Tibial nerve (tissue), 4 donors: ENCODE measurements at regions not wholly inside any gene's neighbourhood (a gene's known extent, or its start where the extent isn't known, plus 50 kb on each side); places are given as distances from the start of the nearest gene placed in this dataset.

Experiments
- DNase-seq, 2 donors: peaks; one replicate each; pipeline ENCODE4 v3.0.0-alpha.2; 2019; ENCODE audit warnings: low spot score in 2 of 2
- H3K27ac ChIP-seq, 4 donors: fragments of 200-600 bp; sonication (generic) in 3 of 4; one replicate each; pipeline ENCODE4 v1.5.1; 2017 to 2019; ENCODE audit warnings: mild to moderate bottlenecking in 1 of 4
- H3K27me3 ChIP-seq, 2 donors: fragments of 200-600 bp; sonication (generic) in 1 of 2; one replicate each; pipeline versions ENCODE4 v1.5.1 to v1.6.0; 2017 to 2019
- H3K36me3 ChIP-seq, 3 donors: fragments of 200-600 bp; sonication (generic); one replicate each; pipeline ENCODE4 v1.5.1; 2018 to 2019
- H3K4me1 ChIP-seq, 4 donors: fragments of 200-600 bp; sonication (generic) in 3 of 4; one replicate each; pipeline ENCODE4 v1.5.1; 2017 to 2019
- H3K4me3 ChIP-seq, 4 donors: fragments of 200-600 bp; sonication (generic) in 3 of 4; one replicate each; pipeline ENCODE4 v1.5.1; 2017 to 2019; ENCODE audit warnings: mild to moderate bottlenecking in 1 of 4, moderate library complexity in 1 of 4
- H3K9me3 ChIP-seq, 4 donors: fragments of 200-600 bp; sonication (generic) in 3 of 4; one replicate each; pipeline ENCODE4 v1.5.1; 2017 to 2019
- CTCF ChIP-seq, 5 experiments: fragments of 200-600 bp in 3 of 5; fragments of 450-650 bp in 2 of 5; sonication (generic) in 3 of 5; IDR thresholded peaks; one replicate each; pipeline ENCODE4 v1.5.1; 2016 to 2019; ENCODE audit warnings: antibody characterized with exemption in 5 of 5, mild to moderate bottlenecking in 3 of 5, moderate library complexity in 2 of 5
- EP300 ChIP-seq, 2 donors: sonication (generic); formaldehyde crosslinking; IDR thresholded peaks; one replicate each; pipeline ENCODE4 v1.6.1; 2017; ENCODE audit warnings: antibody characterized with exemption in 2 of 2, mild to moderate bottlenecking in 1 of 2
- POLR2A ChIP-seq, 2 donors: fragments of 450-650 bp; IDR thresholded peaks; one replicate each; pipeline ENCODE4 v1.6.1; 2017; ENCODE audit warnings: antibody characterized with exemption in 2 of 2, mild to moderate bottlenecking in 2 of 2, moderate library complexity in 2 of 2
- WGBS, 2 donors: methylation state at CpG; one replicate each; pipeline ENCODE4 v1.1.5; 2018; 5-methylcytosine and 5-hydroxymethylcytosine counted together

- Histone ChIP-seq H3K36me3 (no peaks in the 10 kb centered on the region), H3K4me1 (peaks cover 0 to 23% (median 4%) of the 10 kb centered on the region in 4 donors), H3K4me3 (no peak overlapping the region), H3K27ac (no peak overlapping the region), H3K9me3 (no peaks in the 10 kb centered on the region), H3K27me3 (no peaks in the 10 kb centered on the region)
- TF ChIP-seq CTCF (IDR thresholded peaks at IDR 0.05) (no peak), POLR2A (IDR thresholded peaks at IDR 0.05) (no peak), EP300 (IDR thresholded peaks at IDR 0.05) (no peak)
- 71 to 78% methylated on average over 4 of the region's 4 CpGs for WGBS, 2 donors
- DNase-seq = no peak
These were observed 390.0 kb downstream of the PLK2 start for GRCh38 chr5:58069846-58070245.

GRCh38 chr5:58069016-58069705, 390.7 kb downstream of the PLK2 start:
- TF ChIP-seq EP300 (IDR thresholded peaks at IDR 0.05) = no peak
- TF ChIP-seq CTCF (IDR thresholded peaks at IDR 0.05) = no peak
- no peak for TF ChIP-seq POLR2A (IDR thresholded peaks at IDR 0.05)
- Histone ChIP-seq H3K27ac (no peak overlapping the region), H3K36me3 (no peaks in the 10 kb centered on the region), H3K9me3 (no peaks in the 10 kb centered on the region), H3K4me1 (peaks cover 0 to 23% (median 4%) of the 10 kb centered on the region in 4 donors), H3K27me3 (no peaks in the 10 kb centered on the region), H3K4me3 (no peak overlapping the region)
- 91 to 98% methylated on average over 11 to 23 of the region's 31 CpGs for whole genome bisulfite sequencing, 2 donors
- no peak for DNase-seq

GRCh38 chr5:58066557-58066956, 393.3 kb downstream of the PLK2 start:
- Histone ChIP-seq H3K4me3 (no peak overlapping the region), H3K4me1 (peaks cover 0 to 4% (median under 1%) of the 10 kb centered on the region in 4 donors), H3K36me3 (no peaks in the 10 kb centered on the region), H3K27me3 (no peaks in the 10 kb centered on the region), H3K9me3 (no peaks in the 10 kb centered on the region), H3K27ac (no peak overlapping the region)
- TF ChIP-seq POLR2A (IDR thresholded peaks at IDR 0.05) (no peak), EP300 (IDR thresholded peaks at IDR 0.05) (no peak), CTCF (IDR thresholded peaks at IDR 0.05) (no peak)
- 84 to 90% methylated on average over 1 of the region's 1 CpG for WGBS, 2 donors
- DNase-seq = no peak

- no peak for DNase-seq
- TF ChIP-seq CTCF (IDR thresholded peaks at IDR 0.05) (no peak), EP300 (IDR thresholded peaks at IDR 0.05) (no peak), POLR2A (IDR thresholded peaks at IDR 0.05) (no peak)
- H3K27ac ChIP-seq = no peak overlapping the region
- no peaks in the 10 kb centered on the region for H3K27me3 ChIP-seq
- H3K9me3 ChIP-seq = no peaks in the 10 kb centered on the region
- H3K4me3 ChIP-seq = no peak overlapping the region
- WGBS, 2 donors = 89 to 92% methylated on average over 2 of the region's 2 CpGs
- no peaks in the 10 kb centered on the region for H3K36me3 ChIP-seq
- no peaks in the 10 kb centered on the region for H3K4me1 ChIP-seq
These were observed 393.8 kb downstream of the PLK2 start for GRCh38 chr5:58066076-58066475.

GRCh38 chr5:58064801-58065200, 395.1 kb downstream of the PLK2 start:
- Histone ChIP-seq H3K4me1 (peaks cover 0 to 5% (median 0%) of the 10 kb centered on the region in 4 donors), H3K36me3 (no peaks in the 10 kb centered on the region), H3K4me3 (no peak overlapping the region), H3K27ac (no peak overlapping the region), H3K9me3 (no peaks in the 10 kb centered on the region), H3K27me3 (no peaks in the 10 kb centered on the region)
- 76 to 93% methylated on average over 2 of the region's 2 CpGs for WGBS, 2 donors
- no peak for DNase-seq
- TF ChIP-seq CTCF (IDR thresholded peaks at IDR 0.05) = no peak
- TF ChIP-seq POLR2A (IDR thresholded peaks at IDR 0.05) = no peak
- TF ChIP-seq EP300 (IDR thresholded peaks at IDR 0.05) = no peak
